Dermis microvascular lymphatic vessel endothelial cell (primary cell): ENCODE measurements at regions not wholly inside any gene's neighbourhood (a gene's known extent, or its start where the extent isn't known, plus 50 kb on each side); places are given as distances from the start of the nearest gene placed in this dataset.
"Not testable (repeated sequence)": the region's sequence is repeated elsewhere in the genome, so short reads cannot be mapped to it uniquely, and the experiment has no call there.

Experiments used
- DNase-seq, 2 donors: peaks; one replicate each; pipeline versions ENCODE4 v3.0.0 to v3.0.0-alpha.2; 2010; ENCODE audit warnings: low read depth in 2 of 2

- DNase-seq, result no peak
Observed at GRCh38 chr7:10460474-10460873, 513.2 kb upstream of the PHF14 start.

GRCh38 chr7:10463701-10464100 lies 510.0 kb upstream of the PHF14 start:
- no peak for DNase-seq

- not testable (repeated sequence) for DNase-seq
Observed at GRCh38 chr7:10465536-10465935, 508.1 kb upstream of the PHF14 start.

GRCh38 chr7:10468908-10469307 lies 504.8 kb upstream of the PHF14 start:
- no peak for DNase-seq

GRCh38 chr7:10469476-10469875 lies 504.2 kb upstream of the PHF14 start:
- no peak for DNase-seq

- no peak for DNase-seq
Observed at GRCh38 chr7:10471280-10472058, 502.2 kb upstream of the PHF14 start.

GRCh38 chr7:10472115-10472514 lies 501.6 kb upstream of the PHF14 start:
- DNase-seq, result no peak

- DNase-seq, result no peak
Observed at GRCh38 chr7:10473569-10473968, 500.1 kb upstream of the PHF14 start.

GRCh38 chr7:10474048-10474447 lies 499.6 kb upstream of the PHF14 start:
- DNase-seq, result no peak

GRCh38 chr7:10475940-10476641 lies 497.6 kb upstream of the PHF14 start:
- DNase-seq, result no peak

- DNase-seq, result no peak
Observed at GRCh38 chr7:10476642-10477041, 497.0 kb upstream of the PHF14 start.

- no peak for DNase-seq
Observed at GRCh38 chr7:10483671-10484070, 490.0 kb upstream of the PHF14 start.

- no peak for DNase-seq
Observed at GRCh38 chr7:10484767-10485166, 488.9 kb upstream of the PHF14 start.

- DNase-seq, result not testable (repeated sequence)
Observed at GRCh38 chr7:10501206-10501884, 472.3 kb upstream of the PHF14 start.

GRCh38 chr7:10507032-10507431 lies 466.6 kb upstream of the PHF14 start:
- DNase-seq, result no peak

GRCh38 chr7:10521306-10521705 lies 452.4 kb upstream of the PHF14 start:
- DNase-seq, result no peak

GRCh38 chr7:10533429-10533828 lies 440.2 kb upstream of the PHF14 start:
- not testable (repeated sequence) for DNase-seq

GRCh38 chr7:10536561-10536960 lies 437.1 kb upstream of the PHF14 start:
- no peak for DNase-seq

- no peak for DNase-seq
Observed at GRCh38 chr7:10537764-10538163, 435.9 kb upstream of the PHF14 start.

GRCh38 chr7:10557375-10557774 lies 416.3 kb upstream of the PHF14 start:
- DNase-seq, result no peak

- no peak for DNase-seq
Observed at GRCh38 chr7:10560497-10560896, 413.2 kb upstream of the PHF14 start.

GRCh38 chr7:10568891-10569290 lies 404.8 kb upstream of the PHF14 start:
- no peak for DNase-seq

- DNase-seq, result no peak
Observed at GRCh38 chr7:10571759-10572158, 401.9 kb upstream of the PHF14 start.
